ENCODE measurements at regions not wholly inside any gene's neighbourhood (a gene's known extent, or its start where the extent isn't known, plus 50 kb on each side); places are given as distances from the start of the nearest gene placed in this dataset.

DNA sequence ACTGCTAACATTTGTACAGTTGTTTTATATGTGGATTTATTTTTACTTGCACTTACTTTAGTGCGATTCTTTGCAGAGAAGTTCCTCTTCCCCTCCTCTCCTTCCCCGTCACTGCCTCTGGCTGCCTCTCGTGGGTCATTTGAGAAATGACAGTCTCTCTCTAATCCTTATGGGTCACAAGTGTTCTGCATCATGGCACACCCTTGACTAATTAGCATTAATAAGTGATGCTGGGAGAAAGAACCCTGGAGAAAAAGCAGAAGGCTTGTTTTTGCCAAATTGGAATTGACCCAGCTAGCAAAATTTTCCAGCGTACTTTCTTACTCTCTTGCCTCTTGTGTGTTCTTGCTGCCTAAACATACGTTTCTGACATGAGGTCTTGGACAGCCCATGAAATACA lies 301.2 kb downstream of the DUSP10 start:
- TF ChIP-seq, protein P1, sequence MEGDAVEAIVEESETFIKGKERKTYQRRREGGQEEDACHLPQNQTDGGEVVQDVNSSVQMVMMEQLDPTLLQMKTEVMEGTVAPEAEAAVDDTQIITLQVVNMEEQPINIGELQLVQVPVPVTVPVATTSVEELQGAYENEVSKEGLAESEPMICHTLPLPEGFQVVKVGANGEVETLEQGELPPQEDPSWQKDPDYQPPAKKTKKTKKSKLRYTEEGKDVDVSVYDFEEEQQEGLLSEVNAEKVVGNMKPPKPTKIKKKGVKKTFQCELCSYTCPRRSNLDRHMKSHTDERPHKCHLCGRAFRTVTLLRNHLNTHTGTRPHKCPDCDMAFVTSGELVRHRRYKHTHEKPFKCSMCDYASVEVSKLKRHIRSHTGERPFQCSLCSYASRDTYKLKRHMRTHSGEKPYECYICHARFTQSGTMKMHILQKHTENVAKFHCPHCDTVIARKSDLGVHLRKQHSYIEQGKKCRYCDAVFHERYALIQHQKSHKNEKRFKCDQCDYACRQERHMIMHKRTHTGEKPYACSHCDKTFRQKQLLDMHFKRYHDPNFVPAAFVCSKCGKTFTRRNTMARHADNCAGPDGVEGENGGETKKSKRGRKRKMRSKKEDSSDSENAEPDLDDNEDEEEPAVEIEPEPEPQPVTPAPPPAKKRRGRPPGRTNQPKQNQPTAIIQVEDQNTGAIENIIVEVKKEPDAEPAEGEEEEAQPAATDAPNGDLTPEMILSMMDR (IDR thresholded peaks at IDR 0.05) = no peak
- TF ChIP-seq EZH2 (IDR thresholded peaks at IDR 0.05; ENCODE audit: borderline replicate concordance, insufficient read depth, low read depth, low read length, poor library complexity, severe bottlenecking) = no peak

All from B cell (primary cell).